SK-N-SH treated with all-trans-retinoic acid at 6 μM for 48 hours (cell line): ENCODE measurements at regions not wholly inside any gene's neighbourhood (a gene's known extent, or its start where the extent isn't known, plus 50 kb on each side); places are given as distances from the start of the nearest gene placed in this dataset.

Experiments
- ATAC-seq: fragments of 200-7000 bp; cut with Tn5 transposase; 3 replicates; pipeline ENCODE4 v1.9.1; 2020; ENCODE audit warnings: mild to moderate bottlenecking, moderate library complexity
- ARNTL ChIP-seq: fragments of 450-650 bp; formaldehyde crosslinking; IDR thresholded peaks from 2 replicates; pipeline ENCODE4 v1.5.0; 2020; ENCODE audit warnings: low read depth, mild to moderate bottlenecking, moderate library complexity, borderline replicate concordance
- BACH2 ChIP-seq: fragments of 250-450 bp; sonication (Bioruptor Pico); IDR thresholded peaks from 2 replicates; pipeline ENCODE4 v1.9.0; 2021; ENCODE audit warnings: mild to moderate bottlenecking, borderline replicate concordance
- CSDC2 ChIP-seq: fragments of 250-450 bp; sonication (Bioruptor Pico); IDR thresholded peaks from 2 replicates; pipeline ENCODE4 v1.5.0; 2020; ENCODE audit warnings: mild to moderate bottlenecking, moderate library complexity
- ESRRG ChIP-seq: fragments of 250-450 bp; sonication (Bioruptor Pico); IDR thresholded peaks from 2 replicates; pipeline ENCODE4 v1.6.1; 2021; ENCODE audit warnings: mild to moderate bottlenecking
- GLIS3 ChIP-seq: fragments of 250-450 bp; sonication (Bioruptor Pico); IDR thresholded peaks from 2 replicates; pipeline ENCODE4 v1.5.0; 2020; ENCODE audit warnings: mild to moderate bottlenecking, moderate library complexity
- ISL1 ChIP-seq: fragments of 250-450 bp; sonication (Bioruptor Pico); IDR thresholded peaks from 2 replicates; pipeline ENCODE4 v2.1.2; 2022; ENCODE audit warnings: mild to moderate bottlenecking, moderate library complexity
- OSR1 ChIP-seq: fragments of 250-450 bp; sonication (Bioruptor Pico); IDR thresholded peaks from 2 replicates; pipeline ENCODE4 v1.8.0; 2022; ENCODE audit warnings: moderate library complexity, mild to moderate bottlenecking, inconsistent platforms
- PPARA ChIP-seq: fragments of 250-450 bp; sonication (Bioruptor Pico); IDR thresholded peaks from 2 replicates; pipeline ENCODE4 v1.5.0; 2020; ENCODE audit warnings: mild to moderate bottlenecking, borderline replicate concordance
- RARB ChIP-seq: fragments of 250-450 bp; sonication (Bioruptor Pico); IDR thresholded peaks from 2 replicates; pipeline ENCODE4 v1.8.0; 2021; ENCODE audit warnings: mild to moderate bottlenecking, moderate library complexity
- SNAI2 ChIP-seq: fragments of 250-450 bp; sonication (Bioruptor Pico); IDR thresholded peaks from 2 replicates; pipeline ENCODE4 v1.5.0; 2020; ENCODE audit warnings: mild to moderate bottlenecking, moderate library complexity
- TCF4 ChIP-seq: fragments of 250-450 bp; sonication (Bioruptor Pico); IDR thresholded peaks from 2 replicates; pipeline ENCODE4 v1.8.0; 2021; ENCODE audit warnings: mild to moderate bottlenecking, moderate library complexity, borderline replicate concordance
- TOX ChIP-seq: fragments of 250-450 bp; sonication (Bioruptor Pico); IDR thresholded peaks from 2 replicates; pipeline ENCODE4 v1.8.0; 2021; ENCODE audit warnings: mild to moderate bottlenecking, moderate library complexity, borderline replicate concordance
- ZFP3 ChIP-seq: fragments of 250-450 bp; sonication (Bioruptor Pico); IDR thresholded peaks from 2 replicates; pipeline ENCODE4 v1.5.0; 2020; ENCODE audit warnings: mild to moderate bottlenecking, moderate library complexity
- ZNF565 ChIP-seq: fragments of 450-650 bp; formaldehyde crosslinking; conservative IDR thresholded peaks from 2 replicates; pipeline ENCODE4 v1.5.0; 2020; ENCODE audit warnings: low read depth, mild to moderate bottlenecking, moderate library complexity
- ZNF70 ChIP-seq: fragments of 450-650 bp; formaldehyde crosslinking; IDR thresholded peaks from 2 replicates; pipeline ENCODE4 v1.5.0; 2020; ENCODE audit warnings: mild to moderate bottlenecking, moderate library complexity
- ZNF8 ChIP-seq: fragments of 450-650 bp; formaldehyde crosslinking; IDR thresholded peaks from 2 replicates; pipeline ENCODE4 v1.5.0; 2020; ENCODE audit warnings: mild to moderate bottlenecking, moderate library complexity
- TF ChIP-seq, protein P1 (sequence below): fragments of 250-450 bp; sonication (Bioruptor Pico); IDR thresholded peaks from 2 replicates; pipeline ENCODE4 v1.5.0; 2020; ENCODE audit warnings: mild to moderate bottlenecking, moderate library complexity
- TF ChIP-seq, protein P2 (sequence below): fragments of 250-450 bp; sonication (Bioruptor Pico); IDR thresholded peaks from 2 replicates; pipeline ENCODE4 v1.5.1; 2021; ENCODE audit warnings: mild to moderate bottlenecking, moderate library complexity
- TF ChIP-seq, protein P3 (sequence below): fragments of 250-450 bp; sonication (Bioruptor Pico); IDR thresholded peaks from 2 replicates; pipeline ENCODE4 v1.8.0; 2021; ENCODE audit warnings: low read depth, mild to moderate bottlenecking, moderate library complexity, borderline replicate concordance
- TF ChIP-seq, protein P4 (sequence below): fragments of 250-450 bp; sonication (Bioruptor Pico); IDR thresholded peaks from 2 replicates; pipeline ENCODE4 v1.5.1; 2020; ENCODE audit warnings: low read depth, mild to moderate bottlenecking, moderate library complexity

DNA sequence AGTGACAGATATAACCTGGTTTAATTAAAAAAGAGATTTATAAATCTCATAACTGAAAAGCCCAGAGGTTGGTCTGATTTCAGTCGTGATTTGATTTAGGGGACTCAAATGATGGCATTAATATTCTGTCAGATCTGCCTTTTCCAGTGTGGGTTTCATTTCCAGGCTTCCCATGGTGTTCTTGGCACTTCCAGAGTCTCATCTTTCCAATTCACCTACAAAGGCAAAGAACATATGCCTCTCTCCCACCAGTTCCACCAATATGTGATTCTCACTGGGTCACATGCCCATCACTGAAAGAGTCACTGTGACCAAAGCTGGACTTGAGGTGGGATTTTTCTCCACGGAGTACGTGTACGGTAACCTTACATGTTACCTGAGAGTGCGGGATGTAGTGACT is 137.4 kb upstream of the IL12B start:
- TF ChIP-seq ZNF8 (CRISPR knock-in tag) (no peak), ZFP3 (no peak), CSDC2 (CRISPR knock-in tag) (no peak), SNAI2 (CRISPR knock-in tag) (no peak), RARB (no peak), ZNF565 (CRISPR knock-in tag) (no peak), TOX (no peak), BACH2 (no peak), PPARA (CRISPR knock-in tag) (no peak), ZNF70 (no peak), ESRRG (CRISPR knock-in tag) (no peak), OSR1 (CRISPR knock-in tag) (no peak)
- TF ChIP-seq, protein P1, sequence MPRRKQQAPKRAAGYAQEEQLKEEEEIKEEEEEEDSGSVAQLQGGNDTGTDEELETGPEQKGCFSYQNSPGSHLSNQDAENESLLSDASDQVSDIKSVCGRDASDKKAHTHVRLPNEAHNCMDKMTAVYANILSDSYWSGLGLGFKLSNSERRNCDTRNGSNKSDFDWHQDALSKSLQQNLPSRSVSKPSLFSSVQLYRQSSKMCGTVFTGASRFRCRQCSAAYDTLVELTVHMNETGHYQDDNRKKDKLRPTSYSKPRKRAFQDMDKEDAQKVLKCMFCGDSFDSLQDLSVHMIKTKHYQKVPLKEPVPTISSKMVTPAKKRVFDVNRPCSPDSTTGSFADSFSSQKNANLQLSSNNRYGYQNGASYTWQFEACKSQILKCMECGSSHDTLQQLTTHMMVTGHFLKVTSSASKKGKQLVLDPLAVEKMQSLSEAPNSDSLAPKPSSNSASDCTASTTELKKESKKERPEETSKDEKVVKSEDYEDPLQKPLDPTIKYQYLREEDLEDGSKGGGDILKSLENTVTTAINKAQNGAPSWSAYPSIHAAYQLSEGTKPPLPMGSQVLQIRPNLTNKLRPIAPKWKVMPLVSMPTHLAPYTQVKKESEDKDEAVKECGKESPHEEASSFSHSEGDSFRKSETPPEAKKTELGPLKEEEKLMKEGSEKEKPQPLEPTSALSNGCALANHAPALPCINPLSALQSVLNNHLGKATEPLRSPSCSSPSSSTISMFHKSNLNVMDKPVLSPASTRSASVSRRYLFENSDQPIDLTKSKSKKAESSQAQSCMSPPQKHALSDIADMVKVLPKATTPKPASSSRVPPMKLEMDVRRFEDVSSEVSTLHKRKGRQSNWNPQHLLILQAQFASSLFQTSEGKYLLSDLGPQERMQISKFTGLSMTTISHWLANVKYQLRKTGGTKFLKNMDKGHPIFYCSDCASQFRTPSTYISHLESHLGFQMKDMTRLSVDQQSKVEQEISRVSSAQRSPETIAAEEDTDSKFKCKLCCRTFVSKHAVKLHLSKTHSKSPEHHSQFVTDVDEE: no peak
- TF ChIP-seq, protein P2, sequence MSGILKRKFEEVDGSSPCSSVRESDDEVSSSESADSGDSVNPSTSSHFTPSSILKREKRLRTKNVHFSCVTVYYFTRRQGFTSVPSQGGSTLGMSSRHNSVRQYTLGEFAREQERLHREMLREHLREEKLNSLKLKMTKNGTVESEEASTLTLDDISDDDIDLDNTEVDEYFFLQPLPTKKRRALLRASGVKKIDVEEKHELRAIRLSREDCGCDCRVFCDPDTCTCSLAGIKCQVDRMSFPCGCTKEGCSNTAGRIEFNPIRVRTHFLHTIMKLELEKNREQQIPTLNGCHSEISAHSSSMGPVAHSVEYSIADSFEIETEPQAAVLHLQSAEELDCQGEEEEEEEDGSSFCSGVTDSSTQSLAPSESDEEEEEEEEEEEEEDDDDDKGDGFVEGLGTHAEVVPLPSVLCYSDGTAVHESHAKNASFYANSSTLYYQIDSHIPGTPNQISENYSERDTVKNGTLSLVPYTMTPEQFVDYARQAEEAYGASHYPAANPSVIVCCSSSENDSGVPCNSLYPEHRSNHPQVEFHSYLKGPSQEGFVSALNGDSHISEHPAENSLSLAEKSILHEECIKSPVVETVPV (CRISPR knock-in tag): no peak
- TF ChIP-seq, protein P3, sequence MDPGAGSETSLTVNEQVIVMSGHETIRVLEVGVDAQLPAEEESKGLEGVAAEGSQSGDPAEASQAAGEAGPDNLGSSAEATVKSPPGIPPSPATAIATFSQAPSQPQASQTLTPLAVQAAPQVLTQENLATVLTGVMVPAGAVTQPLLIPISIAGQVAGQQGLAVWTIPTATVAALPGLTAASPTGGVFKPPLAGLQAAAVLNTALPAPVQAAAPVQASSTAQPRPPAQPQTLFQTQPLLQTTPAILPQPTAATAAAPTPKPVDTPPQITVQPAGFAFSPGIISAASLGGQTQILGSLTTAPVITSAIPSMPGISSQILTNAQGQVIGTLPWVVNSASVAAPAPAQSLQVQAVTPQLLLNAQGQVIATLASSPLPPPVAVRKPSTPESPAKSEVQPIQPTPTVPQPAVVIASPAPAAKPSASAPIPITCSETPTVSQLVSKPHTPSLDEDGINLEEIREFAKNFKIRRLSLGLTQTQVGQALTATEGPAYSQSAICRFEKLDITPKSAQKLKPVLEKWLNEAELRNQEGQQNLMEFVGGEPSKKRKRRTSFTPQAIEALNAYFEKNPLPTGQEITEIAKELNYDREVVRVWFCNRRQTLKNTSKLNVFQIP: no peak
- TF ChIP-seq, protein P4, sequence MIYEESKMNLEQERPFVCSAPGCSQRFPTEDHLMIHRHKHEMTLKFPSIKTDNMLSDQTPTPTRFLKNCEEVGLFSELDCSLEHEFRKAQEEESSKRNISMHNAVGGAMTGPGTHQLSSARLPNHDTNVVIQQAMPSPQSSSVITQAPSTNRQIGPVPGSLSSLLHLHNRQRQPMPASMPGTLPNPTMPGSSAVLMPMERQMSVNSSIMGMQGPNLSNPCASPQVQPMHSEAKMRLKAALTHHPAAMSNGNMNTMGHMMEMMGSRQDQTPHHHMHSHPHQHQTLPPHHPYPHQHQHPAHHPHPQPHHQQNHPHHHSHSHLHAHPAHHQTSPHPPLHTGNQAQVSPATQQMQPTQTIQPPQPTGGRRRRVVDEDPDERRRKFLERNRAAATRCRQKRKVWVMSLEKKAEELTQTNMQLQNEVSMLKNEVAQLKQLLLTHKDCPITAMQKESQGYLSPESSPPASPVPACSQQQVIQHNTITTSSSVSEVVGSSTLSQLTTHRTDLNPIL (CRISPR knock-in tag): no peak
- TF ChIP-seq, all 23 proteins: peak for 0
- ATAC-seq: no peak

DNA sequence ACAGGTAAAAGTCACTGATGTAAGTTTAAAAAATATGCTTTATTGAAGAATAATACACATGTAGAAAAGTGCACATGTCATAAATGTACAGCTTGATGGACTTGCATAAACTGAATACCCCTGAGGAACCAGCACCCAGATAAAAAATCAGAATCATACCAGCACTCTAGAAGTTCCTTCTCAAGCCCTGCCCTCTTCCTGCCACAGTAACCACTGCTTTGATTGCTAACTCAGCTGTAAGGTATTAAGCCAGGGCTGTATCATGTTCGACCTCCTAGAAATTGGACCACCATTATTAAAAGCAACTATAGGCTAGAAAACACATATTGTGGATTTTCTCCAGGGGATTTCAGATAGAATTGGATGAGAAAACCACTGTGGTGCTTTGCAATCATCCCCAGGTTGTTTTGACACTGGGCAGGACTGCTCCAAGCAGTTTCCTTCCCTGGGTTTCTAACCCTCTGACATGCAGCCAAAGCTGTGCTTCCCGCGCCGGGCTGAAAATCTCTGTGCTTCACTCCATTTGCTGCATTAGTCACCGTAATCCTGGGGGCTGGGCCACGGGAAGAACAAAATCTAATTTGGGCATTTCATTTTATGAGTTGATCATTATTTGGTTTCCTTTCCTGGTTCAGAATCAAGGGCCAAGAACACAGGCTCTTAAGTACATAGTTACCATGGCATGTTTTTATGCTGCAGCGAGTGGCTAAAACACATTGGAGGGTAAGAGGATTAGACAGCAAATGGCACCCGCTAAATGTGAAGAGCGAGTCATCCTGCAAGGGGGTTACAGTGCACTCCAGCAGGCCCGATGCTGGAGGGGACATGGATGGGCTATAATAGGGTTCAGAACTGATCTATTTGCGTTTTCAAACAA is 139.4 kb upstream of the IL12B start:
- ATAC-seq: peak; percentile 61
- TF ChIP-seq, protein P2 (CRISPR knock-in tag): no peak
- TF ChIP-seq, protein P3: no peak
- TF ChIP-seq GLIS3 (CRISPR knock-in tag) (no peak), SNAI2 (CRISPR knock-in tag) (no peak), PPARA (CRISPR knock-in tag) (no peak), ZFP3 (no peak), ISL1 (CRISPR knock-in tag) (no peak)

DNA sequence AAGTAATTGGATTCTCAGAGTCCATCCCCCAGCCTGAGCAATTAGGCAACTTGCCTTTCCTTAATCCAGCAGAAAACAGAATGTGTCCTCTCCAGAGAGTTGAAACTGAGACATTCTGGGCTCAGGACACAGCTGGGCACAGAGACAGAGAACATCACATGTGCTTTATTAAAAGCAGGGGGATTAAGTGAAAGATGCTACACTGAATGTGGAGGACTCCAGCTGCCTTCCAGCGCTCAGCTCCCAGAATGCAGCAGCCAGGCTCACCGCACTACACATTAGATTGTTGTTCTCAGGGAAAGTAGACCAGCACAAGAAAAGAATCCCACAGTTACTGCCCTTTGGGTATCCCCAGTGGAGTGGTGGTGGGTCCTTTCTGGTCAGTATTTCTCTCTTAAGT is 141.6 kb upstream of the IL12B start:
- ATAC-seq: no peak
- no peak for TF ChIP-seq PPARA (CRISPR knock-in tag)
- TF ChIP-seq ESRRG (CRISPR knock-in tag): no peak
- TF ChIP-seq ZNF565 (CRISPR knock-in tag): no peak
- TF ChIP-seq ARNTL (CRISPR knock-in tag): no peak
- TF ChIP-seq GLIS3 (CRISPR knock-in tag): no peak
- no peak for TF ChIP-seq RARB
- no peak for TF ChIP-seq BACH2
- no peak for TF ChIP-seq ZNF8 (CRISPR knock-in tag)
- TF ChIP-seq, protein P4 (CRISPR knock-in tag): no peak
- no peak for TF ChIP-seq TCF4 (CRISPR knock-in tag)
- no peak for TF ChIP-seq TOX
- TF ChIP-seq ZNF70: no peak
- no peak for TF ChIP-seq ISL1 (CRISPR knock-in tag)
- TF ChIP-seq, protein P2 (CRISPR knock-in tag): no peak
- TF ChIP-seq, protein P3: no peak
